GM23338 (cell line): ENCODE measurements at regions not wholly inside any gene's neighbourhood (a gene's known extent, or its start where the extent isn't known, plus 50 kb on each side); places are given as distances from the start of the nearest gene placed in this dataset.

Source experiments
- CREB1 ChIP-seq: fragments of 250-450 bp; sonication (Bioruptor Pico); IDR thresholded peaks from 2 replicates; pipeline ENCODE4 v1.5.0; 2020; ENCODE audit warnings: low read depth, mild to moderate bottlenecking, moderate library complexity
- ETS1 ChIP-seq: IDR thresholded peaks from 2 replicates; pipeline ENCODE4 v1.6.1; 2016; ENCODE audit warnings: antibody characterized with exemption
- EZH2 ChIP-seq: fragments of 200-600 bp; sonication (generic); IDR thresholded peaks from one replicate; pipeline ENCODE4 v1.8.0; 2017; ENCODE audit warnings: antibody characterized with exemption, mild to moderate bottlenecking, low read depth; ENCODE audit not compliant: unreplicated experiment
- EZH2phosphoT487 ChIP-seq: fragments of 200-600 bp; sonication (generic); IDR thresholded peaks from one replicate; pipeline ENCODE4 v1.8.1; 2018; ENCODE audit warnings: antibody characterized with exemption; ENCODE audit not compliant: unreplicated experiment
- JUNB ChIP-seq: IDR thresholded peaks from one replicate; pipeline ENCODE4 v1.6.1; 2016; ENCODE audit warnings: antibody characterized with exemption; ENCODE audit not compliant: unreplicated experiment
- NANOG ChIP-seq: IDR thresholded peaks from 2 replicates; pipeline ENCODE4 v1.6.1; 2016; ENCODE audit warnings: antibody characterized with exemption, borderline replicate concordance
- POLR2AphosphoS5 ChIP-seq: IDR thresholded peaks from 2 replicates; pipeline ENCODE4 v1.6.1; 2016; ENCODE audit warnings: antibody characterized with exemption, low read depth
- REST ChIP-seq: IDR thresholded peaks from one replicate; pipeline ENCODE4 v1.6.1; 2018; ENCODE audit warnings: antibody characterized with exemption; ENCODE audit not compliant: unreplicated experiment
- STAT1 ChIP-seq: IDR thresholded peaks from one replicate; pipeline ENCODE4 v1.6.1; 2016; ENCODE audit warnings: antibody characterized with exemption; ENCODE audit not compliant: unreplicated experiment
- ZNF114 ChIP-seq: fragments of 250-450 bp; sonication (Bioruptor Pico); IDR thresholded peaks from 2 replicates; pipeline ENCODE4 v1.5.0; 2020; ENCODE audit warnings: mild to moderate bottlenecking, moderate library complexity
- ZNF462 ChIP-seq: fragments of 250-450 bp; sonication (Bioruptor Pico); IDR thresholded peaks from 2 replicates; pipeline ENCODE4 v1.5.0; 2020; ENCODE audit warnings: mild to moderate bottlenecking, moderate library complexity
- TF ChIP-seq, protein P1 (sequence below), 2 experiments: fragments of 200-600 bp in 1 of 2; sonication (generic) in 1 of 2; conservative IDR thresholded peaks; 2 replicates each; pipeline versions ENCODE4 v1.5.1 to v1.6.1; 2016 to 2017; ENCODE audit warnings: antibody characterized with exemption in 2 of 2, low read depth in 2 of 2, mild to moderate bottlenecking in 2 of 2, moderate library complexity in 1 of 2

GRCh38 chr1:94680039-94680377 is 138.4 kb upstream of the F3 start:
- no peak for TF ChIP-seq REST
- TF ChIP-seq, protein P1, sequence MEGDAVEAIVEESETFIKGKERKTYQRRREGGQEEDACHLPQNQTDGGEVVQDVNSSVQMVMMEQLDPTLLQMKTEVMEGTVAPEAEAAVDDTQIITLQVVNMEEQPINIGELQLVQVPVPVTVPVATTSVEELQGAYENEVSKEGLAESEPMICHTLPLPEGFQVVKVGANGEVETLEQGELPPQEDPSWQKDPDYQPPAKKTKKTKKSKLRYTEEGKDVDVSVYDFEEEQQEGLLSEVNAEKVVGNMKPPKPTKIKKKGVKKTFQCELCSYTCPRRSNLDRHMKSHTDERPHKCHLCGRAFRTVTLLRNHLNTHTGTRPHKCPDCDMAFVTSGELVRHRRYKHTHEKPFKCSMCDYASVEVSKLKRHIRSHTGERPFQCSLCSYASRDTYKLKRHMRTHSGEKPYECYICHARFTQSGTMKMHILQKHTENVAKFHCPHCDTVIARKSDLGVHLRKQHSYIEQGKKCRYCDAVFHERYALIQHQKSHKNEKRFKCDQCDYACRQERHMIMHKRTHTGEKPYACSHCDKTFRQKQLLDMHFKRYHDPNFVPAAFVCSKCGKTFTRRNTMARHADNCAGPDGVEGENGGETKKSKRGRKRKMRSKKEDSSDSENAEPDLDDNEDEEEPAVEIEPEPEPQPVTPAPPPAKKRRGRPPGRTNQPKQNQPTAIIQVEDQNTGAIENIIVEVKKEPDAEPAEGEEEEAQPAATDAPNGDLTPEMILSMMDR (conservative IDR thresholded peaks at IDR 0.05; ENCODE audit: low read depth in 2 of 2), result no peak
- no peak for TF ChIP-seq EZH2
- TF ChIP-seq POLR2AphosphoS5, result no peak
- TF ChIP-seq NANOG, result no peak
- no peak for TF ChIP-seq ZNF462 (CRISPR knock-in tag)
- no peak for TF ChIP-seq CREB1
- TF ChIP-seq EZH2phosphoT487, result no peak
- no peak for TF ChIP-seq ETS1
- no peak for TF ChIP-seq ZNF114
- TF ChIP-seq JUNB, result no peak
- TF ChIP-seq STAT1, result no peak
